ENCODE measurements at regions not wholly inside any gene's neighbourhood (a gene's known extent, or its start where the extent isn't known, plus 50 kb on each side); places are given as distances from the start of the nearest gene placed in this dataset.
"Not testable (repeated sequence)": the region's sequence is repeated elsewhere in the genome, so short reads cannot be mapped to it uniquely, and the experiment has no call there.

DNA sequence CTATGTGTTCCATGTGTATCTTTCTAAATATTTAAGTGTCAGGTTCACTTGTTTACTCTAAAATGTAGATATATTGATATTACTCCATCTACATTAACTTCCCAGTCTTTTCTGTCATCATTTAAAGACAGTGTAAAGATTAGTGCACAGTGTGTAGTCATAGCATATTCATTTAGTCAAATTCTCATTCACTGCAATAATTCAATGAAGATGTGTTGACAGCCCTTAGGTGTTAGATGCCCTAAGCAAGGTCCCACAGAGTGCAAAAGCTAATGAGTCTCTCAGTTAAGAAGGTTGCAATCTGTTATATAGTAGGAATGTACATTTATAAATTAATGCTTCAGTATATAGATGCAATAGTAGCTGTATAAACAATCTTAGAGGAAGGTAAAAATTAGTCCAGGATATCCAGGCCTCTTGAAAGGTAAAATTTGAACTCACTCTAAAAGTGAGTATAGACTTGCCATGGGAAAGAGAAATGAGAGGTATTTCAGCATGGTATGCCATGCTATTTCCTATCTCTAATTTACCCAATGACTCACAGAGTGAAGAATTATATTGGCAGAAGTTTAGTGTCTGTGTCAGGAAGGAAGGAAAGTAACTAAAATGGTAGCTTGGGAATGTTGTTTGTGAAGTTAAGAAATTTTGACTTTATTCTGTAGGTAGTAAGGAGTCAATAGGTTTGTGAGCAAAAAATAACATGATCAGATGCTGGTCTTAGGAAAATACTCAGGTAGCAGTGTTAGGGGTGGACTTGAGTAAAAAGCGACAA lies 969.9 kb upstream of the CITED2 start:
- Histone ChIP-seq H3K36me3 (ENCODE audit: control insufficient read depth, insufficient read depth, low read length) (no peaks in the 10 kb centered on the region), H3K9me3 (ENCODE audit: control insufficient read depth, low read length) (no peaks in the 10 kb centered on the region), H3K4me1 (ENCODE audit: control insufficient read depth, insufficient read depth, low read length, poor library complexity, severe bottlenecking) (no peaks in the 10 kb centered on the region), H3K4me3 (ENCODE audit: insufficient read depth, low read depth, low read length, poor library complexity, severe bottlenecking) (no peak overlapping the region), H3K27me3 (replicated peaks; ENCODE audit: control insufficient read depth, insufficient read depth, low read length, poor library complexity, severe bottlenecking) (no peaks in the 10 kb centered on the region), H3K27ac (ENCODE audit: insufficient read depth, low read length, poor library complexity, severe bottlenecking) (no peak overlapping the region)
- no peak for DNase-seq

GRCh38 chr6:140343128-140343527 lies 968.7 kb upstream of the CITED2 start:
- no peaks in the 10 kb centered on the region for H3K36me3 ChIP-seq (ENCODE audit: control insufficient read depth, insufficient read depth, low read length)
- no peaks in the 10 kb centered on the region for H3K9me3 ChIP-seq (ENCODE audit: control insufficient read depth, low read length)
- no peaks in the 10 kb centered on the region for H3K27me3 ChIP-seq (replicated peaks; ENCODE audit: control insufficient read depth, insufficient read depth, low read length, poor library complexity, severe bottlenecking)
- DNase-seq, result no peak
- H3K4me3 ChIP-seq (ENCODE audit: insufficient read depth, low read depth, low read length, poor library complexity, severe bottlenecking), result no peak overlapping the region
- no peak overlapping the region for H3K27ac ChIP-seq (ENCODE audit: insufficient read depth, low read length, poor library complexity, severe bottlenecking)
- no peaks in the 10 kb centered on the region for H3K4me1 ChIP-seq (ENCODE audit: control insufficient read depth, insufficient read depth, low read length, poor library complexity, severe bottlenecking)

DNA sequence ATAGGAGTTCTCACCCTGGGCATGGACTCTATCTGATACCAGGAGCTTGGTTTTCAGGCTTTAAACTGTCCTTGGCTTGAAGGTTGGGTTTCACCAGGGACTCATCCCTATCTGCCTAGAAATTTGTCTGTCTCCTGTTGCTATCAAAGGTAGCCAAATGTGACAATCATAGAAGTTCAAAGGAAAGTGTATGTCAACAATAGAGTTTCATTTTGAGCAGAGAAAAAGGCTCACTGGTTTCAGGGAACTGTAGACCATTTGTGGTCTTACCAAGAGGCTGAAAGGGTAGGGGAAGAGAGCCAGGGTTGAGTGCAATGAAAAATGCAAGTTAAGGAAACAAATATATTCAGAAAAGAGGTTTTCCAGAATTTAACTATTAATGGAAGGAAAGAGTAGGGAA lies 966.8 kb upstream of the CITED2 start:
- Histone ChIP-seq H3K27me3 (replicated peaks; ENCODE audit: control insufficient read depth, insufficient read depth, low read length, poor library complexity, severe bottlenecking) (no peaks in the 10 kb centered on the region), H3K36me3 (ENCODE audit: control insufficient read depth, insufficient read depth, low read length) (no peaks in the 10 kb centered on the region), H3K4me1 (ENCODE audit: control insufficient read depth, insufficient read depth, low read length, poor library complexity, severe bottlenecking) (no peaks in the 10 kb centered on the region), H3K27ac (ENCODE audit: insufficient read depth, low read length, poor library complexity, severe bottlenecking) (no peak overlapping the region), H3K9me3 (ENCODE audit: control insufficient read depth, low read length) (no peaks in the 10 kb centered on the region), H3K4me3 (ENCODE audit: insufficient read depth, low read depth, low read length, poor library complexity, severe bottlenecking) (no peak overlapping the region)
- DNase-seq, result no peak

- H3K9me3 ChIP-seq (ENCODE audit: control insufficient read depth, low read length), result no peaks in the 10 kb centered on the region
- H3K4me1 ChIP-seq (ENCODE audit: control insufficient read depth, insufficient read depth, low read length, poor library complexity, severe bottlenecking), result no peaks in the 10 kb centered on the region
- no peaks in the 10 kb centered on the region for H3K27me3 ChIP-seq (replicated peaks; ENCODE audit: control insufficient read depth, insufficient read depth, low read length, poor library complexity, severe bottlenecking)
- no peak overlapping the region for H3K27ac ChIP-seq (ENCODE audit: insufficient read depth, low read length, poor library complexity, severe bottlenecking)
- no peak for DNase-seq
- no peaks in the 10 kb centered on the region for H3K36me3 ChIP-seq (ENCODE audit: control insufficient read depth, insufficient read depth, low read length)
- H3K4me3 ChIP-seq (ENCODE audit: insufficient read depth, low read depth, low read length, poor library complexity, severe bottlenecking), result no peak overlapping the region
Measured at GRCh38 chr6:140340795-140341194, 966.3 kb upstream of the CITED2 start.

GRCh38 chr6:140339084-140339483 lies 964.6 kb upstream of the CITED2 start:
- H3K4me3 ChIP-seq (ENCODE audit: insufficient read depth, low read depth, low read length, poor library complexity, severe bottlenecking); DNase-seq; H3K27ac ChIP-seq (ENCODE audit: insufficient read depth, low read length, poor library complexity, severe bottlenecking); H3K9me3 ChIP-seq (ENCODE audit: control insufficient read depth, low read length); H3K27me3 ChIP-seq (replicated peaks; ENCODE audit: control insufficient read depth, insufficient read depth, low read length, poor library complexity, severe bottlenecking); H3K36me3 ChIP-seq (ENCODE audit: control insufficient read depth, insufficient read depth, low read length); H3K4me1 ChIP-seq (ENCODE audit: control insufficient read depth, insufficient read depth, low read length, poor library complexity, severe bottlenecking): not testable (repeated sequence)

GRCh38 chr6:140321891-140322290 lies 947.4 kb upstream of the CITED2 start:
- no peaks in the 10 kb centered on the region for H3K4me1 ChIP-seq (ENCODE audit: control insufficient read depth, insufficient read depth, low read length, poor library complexity, severe bottlenecking)
- H3K27ac ChIP-seq (ENCODE audit: insufficient read depth, low read length, poor library complexity, severe bottlenecking), result no peak overlapping the region
- no peaks in the 10 kb centered on the region for H3K27me3 ChIP-seq (replicated peaks; ENCODE audit: control insufficient read depth, insufficient read depth, low read length, poor library complexity, severe bottlenecking)
- no peaks in the 10 kb centered on the region for H3K9me3 ChIP-seq (ENCODE audit: control insufficient read depth, low read length)
- DNase-seq, result no peak
- no peak overlapping the region for H3K4me3 ChIP-seq (ENCODE audit: insufficient read depth, low read depth, low read length, poor library complexity, severe bottlenecking)
- no peaks in the 10 kb centered on the region for H3K36me3 ChIP-seq (ENCODE audit: control insufficient read depth, insufficient read depth, low read length)

- Histone ChIP-seq H3K4me1 (ENCODE audit: control insufficient read depth, insufficient read depth, low read length, poor library complexity, severe bottlenecking) (no peaks in the 10 kb centered on the region), H3K4me3 (ENCODE audit: insufficient read depth, low read depth, low read length, poor library complexity, severe bottlenecking) (no peak overlapping the region), H3K27ac (ENCODE audit: insufficient read depth, low read length, poor library complexity, severe bottlenecking) (no peak overlapping the region), H3K27me3 (replicated peaks; ENCODE audit: control insufficient read depth, insufficient read depth, low read length, poor library complexity, severe bottlenecking) (no peaks in the 10 kb centered on the region), H3K36me3 (ENCODE audit: control insufficient read depth, insufficient read depth, low read length) (no peaks in the 10 kb centered on the region), H3K9me3 (ENCODE audit: control insufficient read depth, low read length) (no peaks in the 10 kb centered on the region)
- DNase-seq, result no peak
Measured at GRCh38 chr6:140320081-140321080, 945.9 kb upstream of the CITED2 start.

DNA sequence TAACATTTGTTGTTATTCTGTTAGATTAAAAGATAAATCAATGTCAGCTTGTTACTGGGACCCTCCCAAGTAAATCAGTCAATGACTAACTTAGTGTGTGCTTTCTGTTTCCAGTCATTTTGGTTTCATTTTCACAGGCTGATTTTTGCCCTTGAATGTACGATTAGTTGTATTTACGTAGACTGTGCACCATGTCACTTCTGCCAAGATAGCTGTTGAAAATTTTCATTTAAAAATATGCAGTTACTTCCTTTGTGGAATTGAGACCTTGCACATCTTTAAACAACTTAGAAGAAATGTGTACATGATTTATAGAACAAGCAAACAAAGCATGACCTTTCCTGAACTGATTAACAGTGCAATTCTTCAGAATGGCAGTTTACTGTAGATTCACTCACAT lies 944.8 kb upstream of the CITED2 start:
- no peaks in the 10 kb centered on the region for H3K9me3 ChIP-seq (ENCODE audit: control insufficient read depth, low read length)

GRCh38 chr6:140318408-140318807 lies 944.0 kb upstream of the CITED2 start:
- H3K27ac ChIP-seq (ENCODE audit: insufficient read depth, low read length, poor library complexity, severe bottlenecking), result no peak overlapping the region
- no peak overlapping the region for H3K4me3 ChIP-seq (ENCODE audit: insufficient read depth, low read depth, low read length, poor library complexity, severe bottlenecking)
- H3K27me3 ChIP-seq (replicated peaks; ENCODE audit: control insufficient read depth, insufficient read depth, low read length, poor library complexity, severe bottlenecking), result no peaks in the 10 kb centered on the region
- no peak for DNase-seq
- H3K4me1 ChIP-seq (ENCODE audit: control insufficient read depth, insufficient read depth, low read length, poor library complexity, severe bottlenecking), result no peaks in the 10 kb centered on the region
- H3K9me3 ChIP-seq (ENCODE audit: control insufficient read depth, low read length), result no peaks in the 10 kb centered on the region
- no peaks in the 10 kb centered on the region for H3K36me3 ChIP-seq (ENCODE audit: control insufficient read depth, insufficient read depth, low read length)

More for the DNA sequence above, 944.8 kb upstream of the CITED2 start:
- no peaks in the 10 kb centered on the region for H3K36me3 ChIP-seq (ENCODE audit: control insufficient read depth, insufficient read depth, low read length)
- no peak overlapping the region for H3K27ac ChIP-seq (ENCODE audit: insufficient read depth, low read length, poor library complexity, severe bottlenecking)
- no peaks in the 10 kb centered on the region for H3K27me3 ChIP-seq (replicated peaks; ENCODE audit: control insufficient read depth, insufficient read depth, low read length, poor library complexity, severe bottlenecking)
- no peaks in the 10 kb centered on the region for H3K4me1 ChIP-seq (ENCODE audit: control insufficient read depth, insufficient read depth, low read length, poor library complexity, severe bottlenecking)
- H3K4me3 ChIP-seq (ENCODE audit: insufficient read depth, low read depth, low read length, poor library complexity, severe bottlenecking), result no peak overlapping the region
- no peak for DNase-seq

GRCh38 chr6:140317950-140318349 lies 943.5 kb upstream of the CITED2 start:
- no peaks in the 10 kb centered on the region for H3K27me3 ChIP-seq (replicated peaks; ENCODE audit: control insufficient read depth, insufficient read depth, low read length, poor library complexity, severe bottlenecking)
- H3K4me1 ChIP-seq (ENCODE audit: control insufficient read depth, insufficient read depth, low read length, poor library complexity, severe bottlenecking), result no peaks in the 10 kb centered on the region
- no peak overlapping the region for H3K27ac ChIP-seq (ENCODE audit: insufficient read depth, low read length, poor library complexity, severe bottlenecking)

More at GRCh38 chr6:140317950-140318349, 943.5 kb upstream of the CITED2 start:
- Histone ChIP-seq H3K36me3 (ENCODE audit: control insufficient read depth, insufficient read depth, low read length) (no peaks in the 10 kb centered on the region), H3K9me3 (ENCODE audit: control insufficient read depth, low read length) (no peaks in the 10 kb centered on the region), H3K4me3 (ENCODE audit: insufficient read depth, low read depth, low read length, poor library complexity, severe bottlenecking) (no peak overlapping the region)
- no peak for DNase-seq

All from effector memory CD4-positive, alpha-beta T cell (primary cell).